Stomach (tissue), 8 donors: ENCODE measurements at regions not wholly inside any gene's neighbourhood (a gene's known extent, or its start where the extent isn't known, plus 50 kb on each side); places are given as distances from the start of the nearest gene placed in this dataset.
"Not testable (repeated sequence)": the region's sequence is repeated elsewhere in the genome, so short reads cannot be mapped to it uniquely, and the experiment has no call there.

Source experiments
- DNase-seq, 2 donors: peaks; one replicate each; pipeline versions ENCODE4 v3.0.0 to v3.0.0-alpha.2; 2013 to 2019
- H3K27ac ChIP-seq, 5 donors: fragments of 200-600 bp in 4 of 5; sonication (generic) in 4 of 5; one replicate each; pipeline ENCODE4 v1.5.1; 2013 to 2019; ENCODE audit warnings: mild to moderate bottlenecking in 1 of 5, moderate library complexity in 1 of 5
- H3K27me3 ChIP-seq, 3 donors: fragments of 200-600 bp; sonication (generic); one replicate each; pipeline ENCODE4 v1.5.1; 2017 to 2019; ENCODE audit warnings: mixed run types in 1 of 3
- H3K36me3 ChIP-seq, 4 donors: fragments of 200-600 bp; sonication (generic); 1 replicate in 3 of 4; 2 replicates in 1 of 4; pipeline ENCODE4 v1.5.1; 2016 to 2019
- H3K4me1 ChIP-seq, 4 donors: fragments of 200-600 bp; sonication (generic); one replicate each; pipeline ENCODE4 v1.5.1; 2016 to 2019
- H3K4me3 ChIP-seq, 4 donors: fragments of 200-600 bp; sonication (generic) in 3 of 4; one replicate each; pipeline ENCODE4 v1.5.1; 2016 to 2019; ENCODE audit warnings: mild to moderate bottlenecking in 1 of 4
- H3K9me3 ChIP-seq, 4 donors: fragments of 200-600 bp; sonication (generic); one replicate each; pipeline ENCODE4 v1.5.1; 2016 to 2019
- EP300 ChIP-seq: sonication (generic); formaldehyde crosslinking; IDR thresholded peaks from one replicate; pipeline ENCODE4 v1.6.1; 2017; ENCODE audit warnings: antibody characterized with exemption
- POLR2A ChIP-seq, 4 donors: fragments of 450-650 bp; IDR thresholded peaks; one replicate each; pipeline ENCODE4 v1.6.1; 2016; ENCODE audit warnings: antibody characterized with exemption in 4 of 4, control low read depth in 2 of 4, mild to moderate bottlenecking in 1 of 4, moderate library complexity in 1 of 4
- POLR2AphosphoS5 ChIP-seq, 3 donors: sonication (generic); formaldehyde crosslinking; IDR thresholded peaks; one replicate each; pipeline ENCODE4 v1.6.1; 2016; ENCODE audit warnings: antibody characterized with exemption in 3 of 3
- WGBS, 5 donors: extraction: QIAGEN DNeasy Blood & Tissue Kit in 3 of 5; methylation state at CpG; one replicate each; pipeline versions ENCODE4 v1.1.5 to v1.1.7; 2013 to 2018; 5-methylcytosine and 5-hydroxymethylcytosine counted together
- intact Hi-C: fragments of 100-400 bp; cut with DNase I; formaldehyde crosslinking; loops from one replicate; pipeline ENCODE4 v1.15.1; 2023; ENCODE audit warnings: low total_unique reads
- TF ChIP-seq, protein P1 (sequence below), 7 experiments: fragments of 450-650 bp in 4 of 7; fragments of 200-600 bp in 3 of 7; sonication (generic) in 3 of 7; IDR thresholded peaks; one replicate each; pipeline ENCODE4 v1.5.1; 2016 to 2019; ENCODE audit warnings: antibody characterized with exemption in 7 of 7, control low read depth in 2 of 7, mild to moderate bottlenecking in 1 of 7
- donor health status: healthy with polysubstance abuse.
- donor health status: Bipolar disorder and iron deficiency.
- donor health status: healthy.

DNA sequence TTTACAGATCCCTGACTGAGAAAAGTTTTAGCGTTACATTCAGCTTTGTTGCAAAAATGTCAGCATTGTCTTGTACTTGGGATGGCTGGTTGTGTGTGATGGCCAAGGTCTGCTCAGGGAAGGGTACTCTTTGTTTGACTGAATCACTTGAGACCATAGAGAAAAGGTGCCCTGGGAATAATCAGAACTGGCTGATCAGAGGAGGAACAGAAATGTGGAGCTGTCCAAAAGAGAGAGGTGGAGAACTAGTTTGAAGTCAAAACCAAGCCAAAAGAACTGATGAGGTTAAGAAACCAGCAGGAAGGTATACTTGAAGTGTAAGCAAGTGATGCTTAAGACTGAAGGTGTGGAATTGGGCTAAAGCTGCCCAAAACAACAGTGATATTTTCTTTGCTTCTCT is 107.6 kb upstream of the LYPLAL1 start:
- Histone ChIP-seq H3K27ac (peak overlapping the region in 1 of 5 donors; percentile 37), H3K36me3 (no peaks in the 10 kb centered on the region), H3K4me3 (no peak overlapping the region), H3K4me1 (peaks cover 0 to 3% (median 0%) of the 10 kb centered on the region in 4 donors), H3K27me3 (no peaks in the 10 kb centered on the region), H3K9me3 (no peaks in the 10 kb centered on the region)
- intact Hi-C loops: no loop called here
- no peak for DNase-seq
- TF ChIP-seq POLR2AphosphoS5 (IDR thresholded peaks at IDR 0.05) (no peak), POLR2A (IDR thresholded peaks at IDR 0.05) (no peak), EP300 (no peak)
- TF ChIP-seq, protein P1, sequence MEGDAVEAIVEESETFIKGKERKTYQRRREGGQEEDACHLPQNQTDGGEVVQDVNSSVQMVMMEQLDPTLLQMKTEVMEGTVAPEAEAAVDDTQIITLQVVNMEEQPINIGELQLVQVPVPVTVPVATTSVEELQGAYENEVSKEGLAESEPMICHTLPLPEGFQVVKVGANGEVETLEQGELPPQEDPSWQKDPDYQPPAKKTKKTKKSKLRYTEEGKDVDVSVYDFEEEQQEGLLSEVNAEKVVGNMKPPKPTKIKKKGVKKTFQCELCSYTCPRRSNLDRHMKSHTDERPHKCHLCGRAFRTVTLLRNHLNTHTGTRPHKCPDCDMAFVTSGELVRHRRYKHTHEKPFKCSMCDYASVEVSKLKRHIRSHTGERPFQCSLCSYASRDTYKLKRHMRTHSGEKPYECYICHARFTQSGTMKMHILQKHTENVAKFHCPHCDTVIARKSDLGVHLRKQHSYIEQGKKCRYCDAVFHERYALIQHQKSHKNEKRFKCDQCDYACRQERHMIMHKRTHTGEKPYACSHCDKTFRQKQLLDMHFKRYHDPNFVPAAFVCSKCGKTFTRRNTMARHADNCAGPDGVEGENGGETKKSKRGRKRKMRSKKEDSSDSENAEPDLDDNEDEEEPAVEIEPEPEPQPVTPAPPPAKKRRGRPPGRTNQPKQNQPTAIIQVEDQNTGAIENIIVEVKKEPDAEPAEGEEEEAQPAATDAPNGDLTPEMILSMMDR (IDR thresholded peaks at IDR 0.05): no peak
- 87 to 96% (median 94%) methylated on average over 1 of the region's 1 CpG for WGBS, 5 donors

DNA sequence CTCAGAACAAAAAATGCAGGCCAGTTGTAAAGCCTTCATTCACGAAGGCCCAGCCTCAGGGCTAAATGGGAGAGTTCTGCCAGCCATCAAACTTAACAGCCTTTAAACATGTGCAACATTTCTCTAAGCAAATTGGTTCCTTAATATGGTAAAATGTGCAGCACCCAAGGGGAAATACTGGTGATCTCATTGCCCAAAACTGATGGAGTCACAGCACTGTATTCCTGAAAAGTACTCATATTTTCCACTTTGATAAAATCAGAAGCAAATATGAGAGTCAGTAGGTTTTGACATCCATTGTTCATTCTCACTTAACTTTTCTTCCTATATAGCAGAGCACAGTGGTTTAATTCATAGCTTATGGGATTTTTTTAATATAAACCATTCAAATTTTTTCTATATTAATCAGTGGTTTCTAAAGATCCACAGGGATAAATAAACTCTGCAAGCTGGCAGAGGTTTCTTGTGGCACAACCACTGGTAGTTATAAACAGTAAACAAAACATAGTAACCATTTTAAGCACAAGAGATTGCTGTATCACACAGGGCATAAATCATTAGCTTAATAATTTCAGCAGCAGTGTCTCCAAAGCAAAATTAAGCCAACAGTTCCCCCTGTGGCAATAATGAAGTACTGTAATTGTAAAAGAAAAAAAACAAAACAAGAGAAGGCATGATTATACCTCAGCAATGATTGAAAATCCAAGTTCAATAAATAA is 106.9 kb upstream of the LYPLAL1 start:
- Histone ChIP-seq H3K27ac (peak overlapping the region in 1 of 5 donors; percentile 37), H3K27me3 (no peaks in the 10 kb centered on the region), H3K4me3 (no peak overlapping the region), H3K4me1 (peaks cover 0 to 3% (median 0%) of the 10 kb centered on the region in 4 donors), H3K36me3 (no peaks in the 10 kb centered on the region), H3K9me3 (no peaks in the 10 kb centered on the region)
- intact Hi-C loops: no loop called here
- DNase-seq: peak in 1 of 2 donors; percentile 68
- WGBS, 5 donors: 57 to 87% (median 71%) methylated on average over 1 of the region's 1 CpG
- TF ChIP-seq, protein P1 (IDR thresholded peaks at IDR 0.05): peak in 4 of 7 experiments; percentile 17 to 40 (median 24)
- TF ChIP-seq POLR2A (IDR thresholded peaks at IDR 0.05): no peak
- no peak for TF ChIP-seq POLR2AphosphoS5 (IDR thresholded peaks at IDR 0.05)
- TF ChIP-seq EP300: no peak

DNA sequence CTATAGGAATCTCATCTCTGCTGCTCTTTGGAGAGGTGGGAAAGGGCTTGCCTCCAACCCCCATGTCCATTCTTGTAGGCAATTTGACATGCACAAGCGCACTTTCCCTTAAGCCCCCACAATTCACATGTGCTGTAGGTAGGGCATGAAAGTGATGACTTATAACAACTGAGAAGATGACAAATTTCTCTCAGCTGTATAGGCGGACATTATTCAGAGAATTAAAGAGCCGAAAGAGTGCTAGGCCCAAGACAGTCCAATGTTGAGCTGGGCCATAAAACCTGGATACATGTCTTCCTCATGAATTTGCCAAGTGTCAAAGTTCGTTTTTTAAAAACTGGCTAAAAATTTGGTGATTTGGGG is 106.3 kb upstream of the LYPLAL1 start:
- DNase-seq: no peak
- intact Hi-C loops: no loop called here
- TF ChIP-seq, protein P1 (IDR thresholded peaks at IDR 0.05): no peak
- no peak for TF ChIP-seq EP300
- no peak for TF ChIP-seq POLR2AphosphoS5 (IDR thresholded peaks at IDR 0.05)
- no peak for TF ChIP-seq POLR2A (IDR thresholded peaks at IDR 0.05)
- Histone ChIP-seq H3K9me3 (peaks cover 0 to under 1% (median 0%) of the 10 kb centered on the region in 4 donors), H3K36me3 (no peaks in the 10 kb centered on the region), H3K4me3 (no peak overlapping the region), H3K27ac (no peak overlapping the region), H3K4me1 (peaks cover 0 to 3% (median 0%) of the 10 kb centered on the region in 4 donors), H3K27me3 (no peaks in the 10 kb centered on the region)
- 83 to 94% (median 91%) methylated on average over 4 of the region's 4 CpGs for WGBS, 5 donors

DNA sequence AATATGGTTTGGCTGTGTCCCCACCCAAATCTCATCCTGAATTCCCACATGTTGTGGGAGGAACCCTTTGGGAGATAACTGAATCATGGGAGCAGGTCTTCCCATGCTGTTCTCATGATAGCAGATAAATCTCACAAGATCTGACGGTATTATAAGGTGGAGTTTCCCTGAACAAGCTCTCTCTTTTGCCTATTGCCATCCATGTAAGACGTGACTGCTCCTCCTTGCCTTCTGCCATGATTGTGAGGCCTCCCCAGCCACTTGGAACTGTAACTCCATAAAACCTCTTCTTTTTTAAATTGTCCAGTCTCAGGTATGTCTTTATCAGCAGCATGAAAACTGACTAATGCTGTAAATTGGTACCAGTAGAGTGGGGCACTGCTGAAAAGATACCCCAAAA is 103.3 kb upstream of the LYPLAL1 start:
- H3K4me1 ChIP-seq: peaks cover 0 to 10% (median 0%) of the 10 kb centered on the region in 4 donors
- H3K27me3 ChIP-seq, H3K9me3 ChIP-seq, H3K27ac ChIP-seq, H3K4me3 ChIP-seq, DNase-seq, intact Hi-C loops, H3K36me3 ChIP-seq: not testable (repeated sequence)
- WGBS, 5 donors: 78 to 98% (median 94%) methylated on average over 2 of the region's 2 CpGs

DNA sequence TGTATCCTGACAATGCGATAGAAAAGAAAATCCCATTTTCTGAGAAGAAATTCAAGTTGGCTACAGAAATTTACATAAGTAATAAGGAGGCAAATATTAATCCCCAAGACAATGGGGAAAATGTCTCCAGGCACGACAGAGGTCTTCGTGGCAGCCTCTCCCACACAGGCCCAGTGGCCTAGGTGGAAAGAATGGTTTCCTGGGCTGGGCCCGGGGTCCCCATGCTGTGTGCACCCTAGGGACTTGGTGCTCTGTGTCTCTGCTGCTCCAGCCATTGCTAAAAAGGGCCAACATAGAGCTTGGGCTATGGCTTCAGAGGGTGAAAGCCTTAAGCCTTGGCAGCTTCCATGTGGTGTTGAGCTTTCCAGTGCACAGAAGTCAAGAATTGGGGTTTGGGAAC is 102.5 kb upstream of the LYPLAL1 start:
- H3K4me1 ChIP-seq: peaks cover 0 to 12% (median under 1%) of the 10 kb centered on the region in 4 donors
- H3K36me3 ChIP-seq: no peaks in the 10 kb centered on the region
- DNase-seq: no peak
- H3K9me3 ChIP-seq: peaks cover 0 to 3% (median 0%) of the 10 kb centered on the region in 4 donors
- intact Hi-C loops: no loop called here
- H3K27me3 ChIP-seq: no peaks in the 10 kb centered on the region
- WGBS, 5 donors: 85 to 95% (median 93%) methylated on average over 4 of the region's 4 CpGs
- no peak for TF ChIP-seq EP300
- TF ChIP-seq, protein P1 (IDR thresholded peaks at IDR 0.05): no peak
- no peak for TF ChIP-seq POLR2AphosphoS5 (IDR thresholded peaks at IDR 0.05)
- no peak for TF ChIP-seq POLR2A (IDR thresholded peaks at IDR 0.05)
- H3K4me3 ChIP-seq: no peak overlapping the region
- H3K27ac ChIP-seq: no peak overlapping the region
